ENCODE measurements at regions not wholly inside any gene's neighbourhood (a gene's known extent, or its start where the extent isn't known, plus 50 kb on each side); places are given as distances from the start of the nearest gene placed in this dataset.

GRCh38 chr11:128260398-128260797, 327.0 kb downstream of the ETS1 start:
- DNase-seq (ENCODE audit: low spot score) = no peak

- no peak for DNase-seq (ENCODE audit: low spot score)
Measured at GRCh38 chr11:128259816-128260215, 327.5 kb downstream of the ETS1 start.

- no peak for DNase-seq (ENCODE audit: low spot score)
Measured at GRCh38 chr11:128254941-128255340, 332.4 kb downstream of the ETS1 start.

GRCh38 chr11:128251140-128251539, 336.2 kb downstream of the ETS1 start:
- no peak for DNase-seq (ENCODE audit: low spot score)

GRCh38 chr11:128250482-128250881, 336.9 kb downstream of the ETS1 start:
- no peak for DNase-seq (ENCODE audit: low spot score)

GRCh38 chr11:128246810-128247594, 340.4 kb downstream of the ETS1 start:
- no peak for DNase-seq (ENCODE audit: low spot score)

- DNase-seq (ENCODE audit: low spot score) = no peak
Measured at GRCh38 chr11:128246364-128246801, 341.0 kb downstream of the ETS1 start.

GRCh38 chr11:128244871-128245270, 342.5 kb downstream of the ETS1 start:
- no peak for DNase-seq (ENCODE audit: low spot score)

GRCh38 chr11:128242451-128242850, 344.9 kb downstream of the ETS1 start:
- DNase-seq (ENCODE audit: low spot score) = no peak

- no peak for DNase-seq (ENCODE audit: low spot score)
Measured at GRCh38 chr11:128240546-128240945, 346.8 kb downstream of the ETS1 start.

- DNase-seq (ENCODE audit: low spot score) = no peak
Measured at GRCh38 chr11:128239306-128239705, 348.1 kb downstream of the ETS1 start.

GRCh38 chr11:128238521-128239265, 348.7 kb downstream of the ETS1 start:
- no peak for DNase-seq (ENCODE audit: low spot score)

GRCh38 chr11:128236506-128237498, 350.6 kb downstream of the ETS1 start:
- no peak for DNase-seq (ENCODE audit: low spot score)

GRCh38 chr11:128235958-128236357, 351.4 kb downstream of the ETS1 start:
- no peak for DNase-seq (ENCODE audit: low spot score)

GRCh38 chr11:128235426-128235825, 351.9 kb downstream of the ETS1 start:
- no peak for DNase-seq (ENCODE audit: low spot score)

- DNase-seq (ENCODE audit: low spot score) = no peak
Measured at GRCh38 chr11:128234143-128234542, 353.2 kb downstream of the ETS1 start.

GRCh38 chr11:128232588-128232987, 354.8 kb downstream of the ETS1 start:
- no peak for DNase-seq (ENCODE audit: low spot score)

- DNase-seq (ENCODE audit: low spot score) = no peak
Measured at GRCh38 chr11:128231845-128232410, 355.4 kb downstream of the ETS1 start.

GRCh38 chr11:128227466-128227865, 359.9 kb downstream of the ETS1 start:
- no peak for DNase-seq (ENCODE audit: low spot score)

GRCh38 chr11:128226106-128226716, 361.1 kb downstream of the ETS1 start:
- no peak for DNase-seq (ENCODE audit: low spot score)

GRCh38 chr11:128222245-128222884, 365.0 kb downstream of the ETS1 start:
- DNase-seq (ENCODE audit: low spot score) = no peak
